Caki2 (cell line): ENCODE measurements at regions not wholly inside any gene's neighbourhood (a gene's known extent, or its start where the extent isn't known, plus 50 kb on each side); places are given as distances from the start of the nearest gene placed in this dataset.
A peak's percentile ranks its signal among the peaks of the same experiment; 100 is the strongest.

Source experiments
- DNase-seq: peaks from one replicate; pipeline ENCODE4 v3.0.0-alpha.2; 2015; ENCODE audit warnings: low read depth
- in situ Hi-C: cut with HindIII; loops from 2 replicates; pipeline ENCODE4 v1.10.0; 2016; ENCODE audit warnings: low sequenced_read_pairs, low pct_unique_long_range_greater_than_20kb, mixed read lengths

GRCh38 chr12:111031916-111032590 is 111.7 kb upstream of the MYL2 start:
- in situ Hi-C loops: no loop called here
- DNase-seq: no peak

GRCh38 chr12:111030800-111031199 is 110.4 kb upstream of the MYL2 start:
- in situ Hi-C loops: no loop called here

GRCh38 chr12:111029732-111030131 is 109.4 kb upstream of the MYL2 start:
- in situ Hi-C loops: no loop called here
- DNase-seq: no peak

More at GRCh38 chr12:111030800-111031199, 110.4 kb upstream of the MYL2 start:
- no peak for DNase-seq

GRCh38 chr12:111029305-111029704 is 108.9 kb upstream of the MYL2 start:
- in situ Hi-C loops: no loop called here
- DNase-seq: no peak

GRCh38 chr12:111028830-111029229 is 108.5 kb upstream of the MYL2 start:
- DNase-seq: no peak
- in situ Hi-C loops: no loop called here

GRCh38 chr12:111027431-111027830 is 107.1 kb upstream of the MYL2 start:
- no peak for DNase-seq
- in situ Hi-C loops: no loop called here

- DNase-seq: no peak
- in situ Hi-C loops: no loop called here
Measured at GRCh38 chr12:111025792-111026430, 105.5 kb upstream of the MYL2 start.

GRCh38 chr12:111025301-111025700 is 104.9 kb upstream of the MYL2 start:
- no peak for DNase-seq
- in situ Hi-C loops: no loop called here

- peak; percentile 18 for DNase-seq
- in situ Hi-C loops: no loop called here
Measured at GRCh38 chr12:111024205-111024801, 103.9 kb upstream of the MYL2 start.

GRCh38 chr12:111022386-111022785 is 102.0 kb upstream of the MYL2 start:
- in situ Hi-C loops: no loop called here

GRCh38 chr12:111014547-111014946 is 94.2 kb upstream of the MYL2 start:
- DNase-seq: no peak
- in situ Hi-C loops: no loop called here

More at GRCh38 chr12:111022386-111022785, 102.0 kb upstream of the MYL2 start:
- no peak for DNase-seq

- DNase-seq: no peak
- in situ Hi-C loops: no loop called here
Measured at GRCh38 chr12:111012918-111013317, 92.5 kb upstream of the MYL2 start.

- in situ Hi-C loops: no loop called here
- no peak for DNase-seq
Measured at GRCh38 chr12:111011999-111012600, 91.7 kb upstream of the MYL2 start.

- no peak for DNase-seq
- in situ Hi-C loops: no loop called here
Measured at GRCh38 chr12:111010916-111011657, 90.7 kb upstream of the MYL2 start.

GRCh38 chr12:111010061-111010460 is 89.7 kb upstream of the MYL2 start:
- in situ Hi-C loops: no loop called here

GRCh38 chr12:111006621-111007020 is 86.2 kb upstream of the MYL2 start:
- in situ Hi-C loops: no loop called here
- no peak for DNase-seq

More at GRCh38 chr12:111010061-111010460, 89.7 kb upstream of the MYL2 start:
- no peak for DNase-seq

- in situ Hi-C loops: no loop called here
- DNase-seq: no peak
Measured at GRCh38 chr12:110998971-110999370, 78.6 kb upstream of the MYL2 start.

GRCh38 chr12:110998165-110998564 is 77.8 kb upstream of the MYL2 start:
- DNase-seq: no peak
- in situ Hi-C loops: no loop called here

- in situ Hi-C loops: no loop called here
- no peak for DNase-seq
Measured at GRCh38 chr12:110996415-110996814, 76.0 kb upstream of the MYL2 start.
